Suppressor macrophage (primary cell): ENCODE measurements at regions not wholly inside any gene's neighbourhood (a gene's known extent, or its start where the extent isn't known, plus 50 kb on each side); places are given as distances from the start of the nearest gene placed in this dataset.
A peak's percentile ranks its signal among the peaks of the same experiment; 100 is the strongest.

Experiments
- DNase-seq, 4 experiments: peaks; one replicate each; pipeline ENCODE4 v3.0.0-alpha.2; 2020 to 2022

GRCh38 chr16:66315210-66315825, 51.2 kb upstream of the CDH5 start:
- peak; percentile 85 to 88 (median 86) for DNase-seq

GRCh38 chr16:66311306-66311705, 55.2 kb upstream of the CDH5 start:
- no peak for DNase-seq

GRCh38 chr16:66309215-66309807, 57.2 kb upstream of the CDH5 start:
- no peak for DNase-seq

GRCh38 chr16:66308096-66308495, 58.4 kb upstream of the CDH5 start:
- DNase-seq, result no peak

GRCh38 chr16:66306366-66307150, 59.9 kb upstream of the CDH5 start:
- no peak for DNase-seq

- no peak for DNase-seq
Measured at GRCh38 chr16:66304961-66305360, 61.5 kb upstream of the CDH5 start.

- no peak for DNase-seq
Measured at GRCh38 chr16:66304151-66304550, 62.3 kb upstream of the CDH5 start.

- DNase-seq, result no peak
Measured at GRCh38 chr16:66300501-66300900, 66.0 kb upstream of the CDH5 start.

GRCh38 chr16:66300037-66300436, 66.5 kb upstream of the CDH5 start:
- no peak for DNase-seq

- DNase-seq, result no peak
Measured at GRCh38 chr16:66299349-66299748, 67.1 kb upstream of the CDH5 start.

- DNase-seq, result no peak
Measured at GRCh38 chr16:66298571-66299120, 67.8 kb upstream of the CDH5 start.

GRCh38 chr16:66298006-66298405, 68.5 kb upstream of the CDH5 start:
- no peak for DNase-seq

GRCh38 chr16:66296591-66296990, 69.9 kb upstream of the CDH5 start:
- no peak for DNase-seq

- DNase-seq, result no peak
Measured at GRCh38 chr16:66295761-66296546, 70.5 kb upstream of the CDH5 start.

GRCh38 chr16:66295213-66295612, 71.3 kb upstream of the CDH5 start:
- DNase-seq, result no peak

GRCh38 chr16:66294507-66294906, 72.0 kb upstream of the CDH5 start:
- no peak for DNase-seq

- no peak for DNase-seq
Measured at GRCh38 chr16:66293932-66294331, 72.6 kb upstream of the CDH5 start.

- DNase-seq, result no peak
Measured at GRCh38 chr16:66293207-66293735, 73.2 kb upstream of the CDH5 start.

GRCh38 chr16:66292241-66292935, 74.1 kb upstream of the CDH5 start:
- no peak for DNase-seq

GRCh38 chr16:66291833-66292232, 74.7 kb upstream of the CDH5 start:
- no peak for DNase-seq

GRCh38 chr16:66290431-66290830, 76.1 kb upstream of the CDH5 start:
- DNase-seq, result no peak

- no peak for DNase-seq
Measured at GRCh38 chr16:66289986-66290385, 76.5 kb upstream of the CDH5 start.
